C4-2B (cell line): ENCODE measurements at regions not wholly inside any gene's neighbourhood (a gene's known extent, or its start where the extent isn't known, plus 50 kb on each side); places are given as distances from the start of the nearest gene placed in this dataset.
"Not testable (repeated sequence)": the region's sequence is repeated elsewhere in the genome, so short reads cannot be mapped to it uniquely, and the experiment has no call there.

Experiments
- ZFX ChIP-seq: fragments of 450-650 bp; IDR thresholded peaks from 2 replicates; pipeline ENCODE4 v1.6.1; 2017
- TF ChIP-seq, protein P1 (sequence below): fragments of 450-650 bp; conservative IDR thresholded peaks from 2 replicates; pipeline ENCODE4 v1.5.1; 2017; ENCODE audit warnings: mild to moderate bottlenecking

DNA sequence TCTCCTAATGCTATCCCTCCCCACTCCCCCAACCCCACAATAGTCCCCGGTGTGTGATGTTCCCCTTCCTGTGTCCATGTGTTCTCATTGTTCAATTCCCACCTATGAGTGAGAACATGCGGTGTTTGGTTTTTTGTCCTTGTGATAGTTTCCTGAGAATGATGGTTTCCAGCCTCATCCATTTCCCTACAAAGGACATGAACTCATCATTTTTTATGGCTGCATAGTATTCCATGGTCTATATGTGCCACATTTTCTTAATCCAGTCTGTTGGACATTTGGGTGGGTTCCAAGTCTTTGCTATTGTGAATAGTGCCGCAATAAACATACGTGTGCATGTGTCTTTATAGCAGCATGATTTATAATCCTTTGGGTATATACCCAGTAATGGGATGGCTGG lies 537.1 kb upstream of the KLF4 start:
- TF ChIP-seq, protein P1, sequence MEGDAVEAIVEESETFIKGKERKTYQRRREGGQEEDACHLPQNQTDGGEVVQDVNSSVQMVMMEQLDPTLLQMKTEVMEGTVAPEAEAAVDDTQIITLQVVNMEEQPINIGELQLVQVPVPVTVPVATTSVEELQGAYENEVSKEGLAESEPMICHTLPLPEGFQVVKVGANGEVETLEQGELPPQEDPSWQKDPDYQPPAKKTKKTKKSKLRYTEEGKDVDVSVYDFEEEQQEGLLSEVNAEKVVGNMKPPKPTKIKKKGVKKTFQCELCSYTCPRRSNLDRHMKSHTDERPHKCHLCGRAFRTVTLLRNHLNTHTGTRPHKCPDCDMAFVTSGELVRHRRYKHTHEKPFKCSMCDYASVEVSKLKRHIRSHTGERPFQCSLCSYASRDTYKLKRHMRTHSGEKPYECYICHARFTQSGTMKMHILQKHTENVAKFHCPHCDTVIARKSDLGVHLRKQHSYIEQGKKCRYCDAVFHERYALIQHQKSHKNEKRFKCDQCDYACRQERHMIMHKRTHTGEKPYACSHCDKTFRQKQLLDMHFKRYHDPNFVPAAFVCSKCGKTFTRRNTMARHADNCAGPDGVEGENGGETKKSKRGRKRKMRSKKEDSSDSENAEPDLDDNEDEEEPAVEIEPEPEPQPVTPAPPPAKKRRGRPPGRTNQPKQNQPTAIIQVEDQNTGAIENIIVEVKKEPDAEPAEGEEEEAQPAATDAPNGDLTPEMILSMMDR, result not testable (repeated sequence)
- not testable (repeated sequence) for TF ChIP-seq ZFX
